HEK293T (cell line): ENCODE measurements at regions not wholly inside any gene's neighbourhood (a gene's known extent, or its start where the extent isn't known, plus 50 kb on each side); places are given as distances from the start of the nearest gene placed in this dataset.

Experiments used
- BHLHE40 ChIP-seq: fragments of 450-650 bp; IDR thresholded peaks from 2 replicates; pipeline ENCODE4 v1.6.1; 2016; ENCODE audit warnings: mild to moderate bottlenecking, moderate library complexity, borderline replicate concordance
- CTBP1 ChIP-seq: fragments of 450-650 bp; IDR thresholded peaks from 2 replicates; pipeline ENCODE4 v1.6.1; 2016; ENCODE audit warnings: borderline replicate concordance
- ELF4 ChIP-seq: fragments of 450-650 bp; IDR thresholded peaks from 2 replicates; pipeline ENCODE4 v1.6.1; 2017; ENCODE audit warnings: antibody characterized with exemption
- FOXA1 ChIP-seq: fragments of 450-650 bp; IDR thresholded peaks from 2 replicates; pipeline ENCODE4 v1.6.1; 2016; ENCODE audit warnings: mild to moderate bottlenecking
- FOXM1 ChIP-seq: fragments of 450-650 bp; IDR thresholded peaks from 2 replicates; pipeline ENCODE4 v1.6.1; 2017; ENCODE audit warnings: mild to moderate bottlenecking, borderline replicate concordance
- HDGF ChIP-seq: fragments of 450-650 bp; IDR thresholded peaks from 2 replicates; pipeline ENCODE4 v1.6.1; 2017; ENCODE audit warnings: antibody characterized with exemption, borderline replicate concordance
- LEF1 ChIP-seq: fragments of 450-650 bp; IDR thresholded peaks from 2 replicates; pipeline ENCODE4 v1.6.1; 2017; ENCODE audit warnings: mild to moderate bottlenecking, borderline replicate concordance
- NFRKB ChIP-seq: fragments of 450-650 bp; IDR thresholded peaks from 2 replicates; pipeline ENCODE4 v1.6.1; 2016; ENCODE audit warnings: mild to moderate bottlenecking, moderate library complexity
- SUZ12 ChIP-seq: fragments of 450-650 bp; IDR thresholded peaks from 2 replicates; pipeline ENCODE4 v1.6.1; 2016; ENCODE audit warnings: mild to moderate bottlenecking
- TARDBP ChIP-seq: fragments of 450-650 bp; IDR thresholded peaks from 2 replicates; pipeline ENCODE4 v1.6.1; 2016
- ZNF384 ChIP-seq: fragments of 450-650 bp; IDR thresholded peaks from 2 replicates; pipeline ENCODE4 v1.6.1; 2016

DNA sequence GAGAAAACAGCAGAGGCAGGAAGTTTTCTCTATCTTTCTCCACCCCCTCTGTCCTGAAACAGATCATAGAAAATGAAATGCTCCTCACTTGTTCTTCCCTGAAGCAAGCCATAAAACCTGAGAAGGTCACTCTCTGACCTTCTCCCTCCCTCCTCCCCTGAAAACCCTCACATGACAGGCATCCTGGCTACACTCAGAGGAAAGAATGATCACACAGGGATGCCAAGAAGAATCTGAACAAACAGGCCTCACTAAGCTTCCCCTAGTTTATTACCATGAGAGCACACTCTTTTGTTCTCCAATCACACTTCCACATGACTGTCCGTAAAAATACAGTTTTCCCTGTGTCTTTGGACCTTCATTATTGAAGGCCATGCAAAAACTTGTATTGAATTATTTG lies 300.1 kb downstream of the BUD13 start:
- TF ChIP-seq LEF1 (no peak), FOXA1 (no peak), SUZ12 (no peak), FOXM1 (no peak), HDGF (no peak), TARDBP (no peak), CTBP1 (no peak), ZNF384 (no peak), BHLHE40 (no peak), NFRKB (no peak), ELF4 (no peak)
